Endothelial cell of hepatic sinusoid (primary cell): ENCODE measurements at regions not wholly inside any gene's neighbourhood (a gene's known extent, or its start where the extent isn't known, plus 50 kb on each side); places are given as distances from the start of the nearest gene placed in this dataset.

Experiments used
- in situ Hi-C: cut with HindIII; loops from 2 replicates; pipeline ENCODE4 v1.10.0; 2017; ENCODE audit warnings: low sequenced_read_pairs

DNA sequence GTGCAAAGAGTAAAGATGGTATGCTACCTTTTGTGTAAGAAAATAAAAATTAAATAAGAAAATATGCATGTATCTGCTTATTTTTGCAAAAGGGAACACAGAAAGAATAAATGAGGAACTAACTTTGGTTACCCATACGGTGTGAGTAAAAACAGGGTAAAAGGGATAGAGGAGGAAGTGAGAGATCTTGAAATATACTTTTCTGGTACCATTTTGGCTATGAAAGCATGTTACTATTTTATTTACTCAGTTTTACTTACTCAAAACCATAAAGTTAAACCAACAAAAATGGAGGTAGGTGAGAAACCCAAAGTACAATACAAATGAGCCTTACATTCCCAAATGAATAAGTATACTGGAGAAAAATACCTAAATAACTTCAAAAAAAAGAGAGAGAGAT lies 122.0 kb upstream of the EGLN3 start:
- in situ Hi-C loops, result no loop called here

- in situ Hi-C loops, result no loop called here
Observed at GRCh38 chr14:34072401-34072800, 121.5 kb upstream of the EGLN3 start.

DNA sequence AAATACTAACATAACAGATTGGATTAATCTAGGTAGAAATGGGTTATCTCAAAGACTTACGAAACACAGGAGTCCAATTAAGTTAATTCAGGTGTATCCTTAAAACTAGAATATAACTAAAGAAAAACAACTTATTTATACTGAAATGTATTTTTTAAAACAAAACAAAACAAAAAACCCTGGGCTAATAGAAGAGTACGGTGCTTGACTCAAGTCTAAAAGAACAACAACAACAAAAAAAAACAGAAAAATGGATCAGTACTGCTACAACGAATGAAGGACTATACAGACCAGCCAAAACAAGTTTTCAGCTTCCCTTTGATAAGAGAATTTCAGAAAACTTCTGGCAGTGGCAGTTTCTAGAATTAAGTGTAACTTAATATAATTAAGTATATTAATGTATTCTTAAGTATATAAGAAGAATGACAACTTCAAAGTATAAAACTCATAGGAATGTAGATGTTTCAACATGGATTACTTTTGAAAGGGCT lies 120.1 kb upstream of the EGLN3 start:
- in situ Hi-C loops, result no loop called here

GRCh38 chr14:34069854-34070582 lies 119.1 kb upstream of the EGLN3 start:
- in situ Hi-C loops, result no loop called here

DNA sequence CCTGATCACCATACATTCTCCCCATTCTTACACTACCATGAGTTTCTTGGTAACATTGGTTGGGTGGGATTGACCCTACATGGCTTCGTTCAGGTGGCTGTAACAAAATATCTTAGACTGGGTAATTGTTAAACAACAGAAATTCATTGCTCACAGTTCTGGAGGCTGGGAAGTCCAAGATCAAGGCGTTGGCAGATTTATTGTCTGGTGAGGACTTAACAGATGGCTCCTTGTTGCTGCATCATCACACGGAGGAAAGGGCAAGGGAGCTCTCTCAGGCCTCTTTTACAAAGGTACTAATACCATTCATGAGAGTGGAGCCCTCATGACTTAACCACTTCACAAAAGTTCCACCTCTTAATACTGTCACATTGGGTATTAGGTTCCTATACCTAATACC lies 116.7 kb upstream of the EGLN3 start:
- in situ Hi-C loops, result no loop called here

DNA sequence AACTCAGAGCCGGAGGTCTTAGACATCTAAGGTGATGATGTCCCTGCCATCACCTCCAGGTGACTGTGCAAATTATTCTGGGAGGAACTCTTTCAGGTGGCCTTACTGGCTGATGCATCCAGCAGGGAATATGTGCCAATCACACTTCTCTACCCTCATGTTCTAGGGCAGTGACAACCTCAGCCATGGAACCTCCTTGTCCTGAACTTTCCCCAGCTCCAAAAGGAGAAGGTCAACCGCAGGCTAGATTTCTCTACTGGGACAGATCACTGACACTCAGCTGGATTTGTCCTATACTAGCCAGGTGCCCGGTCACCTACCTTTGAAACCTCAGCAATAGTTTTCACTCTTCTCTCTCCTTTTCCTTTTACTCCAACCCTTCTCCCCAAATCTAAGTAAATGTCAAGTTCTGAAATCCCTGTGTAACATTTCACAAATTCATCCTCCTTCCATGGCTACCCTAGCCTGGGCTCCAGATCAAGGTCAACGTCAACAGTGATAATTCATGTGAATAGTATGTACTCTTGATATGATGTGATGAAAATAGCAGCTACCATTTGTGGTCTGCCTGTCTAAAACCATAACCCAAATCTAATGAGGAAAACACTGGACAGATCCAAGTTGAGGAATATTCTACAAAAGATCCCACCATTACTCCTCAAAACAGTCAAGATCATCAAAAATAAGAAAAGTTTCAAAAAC lies 115.0 kb upstream of the EGLN3 start:
- in situ Hi-C loops, result no loop called here

DNA sequence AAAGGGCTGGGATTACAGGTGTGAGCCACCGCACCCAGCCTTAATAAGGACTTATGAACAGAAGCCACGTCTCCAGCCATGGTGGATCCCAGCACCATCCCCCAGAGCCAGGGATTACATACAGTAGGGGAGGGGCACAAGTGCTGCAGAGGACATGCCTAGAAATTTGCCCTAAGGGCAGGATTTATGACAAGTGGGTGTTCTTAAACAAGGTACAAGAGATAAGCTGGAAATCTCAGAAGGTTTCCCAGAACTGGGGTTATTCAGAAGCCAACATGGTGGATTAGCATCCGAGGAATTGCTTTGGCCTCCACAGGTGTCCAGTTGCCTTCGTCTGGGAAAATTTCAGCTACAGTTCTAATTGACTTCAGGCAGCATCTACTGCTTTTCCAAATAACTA lies 114.4 kb upstream of the EGLN3 start:
- in situ Hi-C loops, result no loop called here

- in situ Hi-C loops, result no loop called here
Observed at GRCh38 chr14:34064349-34064748, 113.5 kb upstream of the EGLN3 start.

- in situ Hi-C loops, result no loop called here
Observed at GRCh38 chr14:34063470-34064164, 112.7 kb upstream of the EGLN3 start.

GRCh38 chr14:34063042-34063441 lies 112.2 kb upstream of the EGLN3 start:
- in situ Hi-C loops, result no loop called here

DNA sequence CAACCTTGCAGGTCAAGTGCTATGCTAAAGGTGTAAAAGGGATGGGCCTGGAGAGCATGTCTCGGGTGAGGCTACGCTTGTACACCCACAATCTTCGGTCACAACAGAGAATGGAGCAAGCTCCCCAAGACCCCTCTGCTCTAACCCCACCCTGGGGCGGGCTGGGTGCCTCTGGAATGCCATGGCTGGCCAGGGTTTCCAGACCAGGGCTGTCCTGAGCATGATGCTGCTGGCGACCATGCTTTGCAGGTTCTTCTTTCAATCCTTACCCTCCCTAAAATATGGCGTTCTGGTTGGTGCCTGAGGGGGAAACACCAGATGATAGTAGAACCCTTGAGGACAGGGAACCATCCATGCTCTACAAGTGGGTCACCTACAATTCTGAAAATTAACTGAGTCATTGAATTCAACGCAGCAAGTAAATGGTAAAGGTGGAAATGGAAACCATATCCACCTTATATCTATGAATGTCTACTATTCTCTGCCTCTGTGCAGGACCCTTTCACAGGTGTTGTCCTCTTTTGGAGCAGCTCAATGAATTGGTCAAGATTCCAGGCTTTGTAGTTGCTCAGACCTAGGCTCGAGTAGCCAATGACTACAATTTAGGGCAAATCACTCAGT lies 111.6 kb upstream of the EGLN3 start:
- in situ Hi-C loops, result no loop called here

DNA sequence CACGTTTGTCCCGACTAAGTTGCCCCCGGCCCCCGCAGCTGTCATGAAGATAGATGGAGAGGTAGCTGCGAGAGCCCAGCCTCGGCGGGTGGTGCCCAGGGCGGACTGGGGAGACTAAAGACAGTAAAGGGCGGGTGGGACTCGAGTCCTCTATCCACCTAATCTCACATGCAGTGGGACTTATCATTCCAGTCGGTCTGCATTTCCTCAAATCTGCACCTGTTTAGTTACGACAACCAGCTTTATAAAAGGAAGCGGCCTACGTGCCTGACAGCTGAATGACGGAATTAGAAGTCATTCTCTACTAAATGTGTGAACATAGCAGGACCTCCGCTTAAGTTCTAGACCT lies 109.8 kb upstream of the EGLN3 start:
- in situ Hi-C loops, result no loop called here

DNA sequence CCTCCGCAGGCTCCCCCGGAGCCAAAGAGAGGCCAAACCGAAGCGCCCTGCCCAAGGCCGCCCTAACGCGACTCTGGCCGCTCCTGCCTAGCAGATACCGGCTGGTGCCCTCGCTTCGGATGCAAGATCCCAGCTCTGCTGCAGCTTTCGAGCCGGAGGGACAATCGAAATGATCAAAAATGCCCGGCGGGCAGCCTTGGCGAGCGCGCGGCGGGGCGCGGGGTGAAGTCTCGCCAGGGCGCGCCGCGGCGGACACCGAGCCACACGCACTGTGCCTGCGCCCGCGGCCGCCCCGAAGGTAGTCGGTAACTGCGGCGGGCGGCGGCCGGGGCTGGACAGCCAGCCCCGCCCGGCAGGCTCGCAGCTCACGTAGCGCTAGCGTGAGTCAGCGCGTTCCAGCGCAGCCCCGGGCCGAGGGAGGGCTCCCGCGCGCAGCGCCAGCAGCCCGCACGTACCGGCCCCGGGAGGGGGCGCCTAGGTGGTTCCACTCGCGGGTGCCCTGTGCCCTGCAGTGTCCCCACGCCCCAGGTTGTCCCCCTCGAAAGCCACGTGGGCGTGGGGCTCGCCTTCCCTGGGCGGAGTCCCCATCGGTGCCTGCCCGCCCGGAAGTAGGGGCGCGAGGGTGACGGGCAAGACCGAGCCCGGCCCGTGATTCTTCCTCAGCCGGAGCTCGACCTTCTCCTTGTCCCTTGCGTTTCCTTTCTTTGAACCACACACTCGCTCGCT lies 109.2 kb upstream of the EGLN3 start:
- in situ Hi-C loops, result no loop called here

GRCh38 chr14:34059037-34059924 lies 108.4 kb upstream of the EGLN3 start:
- in situ Hi-C loops, result no loop called here

GRCh38 chr14:34058510-34058909 lies 107.6 kb upstream of the EGLN3 start:
- in situ Hi-C loops, result no loop called here

- in situ Hi-C loops, result no loop called here
Observed at GRCh38 chr14:34056046-34056445, 105.2 kb upstream of the EGLN3 start.

GRCh38 chr14:34055157-34055950 lies 104.5 kb upstream of the EGLN3 start:
- in situ Hi-C loops, result no loop called here

- in situ Hi-C loops, result no loop called here
Observed at GRCh38 chr14:34053666-34054065, 102.8 kb upstream of the EGLN3 start.

DNA sequence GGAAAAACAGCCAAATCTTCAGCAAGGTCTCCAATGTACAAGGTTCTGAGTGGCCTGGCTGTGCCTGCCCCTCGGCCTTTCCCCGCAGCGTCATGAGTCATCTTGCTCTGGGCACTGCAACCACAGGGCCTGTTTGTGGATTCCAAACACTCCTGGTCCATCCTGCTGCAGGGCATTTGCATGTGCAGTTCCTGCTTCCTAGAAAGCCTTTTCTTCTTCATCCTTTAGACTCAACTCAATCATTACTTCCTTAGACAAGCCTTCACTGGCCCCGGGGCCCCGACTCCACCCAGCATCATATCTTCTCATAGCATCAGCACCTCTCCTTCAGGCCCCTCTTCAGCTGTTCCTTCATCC lies 101.8 kb upstream of the EGLN3 start:
- in situ Hi-C loops, result no loop called here
